Epithelial cell of esophagus (primary cell): ENCODE measurements at regions not wholly inside any gene's neighbourhood (a gene's known extent, or its start where the extent isn't known, plus 50 kb on each side); places are given as distances from the start of the nearest gene placed in this dataset.
A peak's percentile ranks its signal among the peaks of the same experiment; 100 is the strongest.
"Not testable (repeated sequence)": the region's sequence is repeated elsewhere in the genome, so short reads cannot be mapped to it uniquely, and the experiment has no call there.

ENCODE experiments used
- DNase-seq: peaks from one replicate; pipeline ENCODE4 v3.0.0; 2010; ENCODE audit warnings: low read depth
- H3K4me3 ChIP-seq: 2 replicates; pipeline ENCODE4 v1.5.1; 2011; ENCODE audit warnings: mild to moderate bottlenecking, low read length, control low read depth
- CTCF ChIP-seq: IDR thresholded peaks from 2 replicates; pipeline ENCODE4 v1.5.1; 2011; ENCODE audit warnings: low read depth, mild to moderate bottlenecking, low read length, control low read depth, inconsistent platforms; ENCODE audit not compliant: insufficient read depth; ENCODE audit errors: missing control alignments

GRCh38 chr2:48233005-48233404 is 81.5 kb upstream of the FOXN2 start:
- peak; percentile 56 for DNase-seq
- no peak for TF ChIP-seq CTCF
- no peak overlapping the region for H3K4me3 ChIP-seq

- DNase-seq, H3K4me3 ChIP-seq: not testable (repeated sequence)
Measured at GRCh38 chr2:48233824-48234223, 80.7 kb upstream of the FOXN2 start.

- H3K4me3 ChIP-seq = no peak overlapping the region
- TF ChIP-seq CTCF = no peak
- no peak for DNase-seq
Measured at GRCh38 chr2:48235076-48235475, 79.4 kb upstream of the FOXN2 start.

GRCh38 chr2:48238381-48238780 is 76.1 kb upstream of the FOXN2 start:
- no peak for TF ChIP-seq CTCF
- peak; percentile 6 for DNase-seq
- H3K4me3 ChIP-seq = no peak overlapping the region

- TF ChIP-seq CTCF = no peak
- DNase-seq = no peak
- no peak overlapping the region for H3K4me3 ChIP-seq
Measured at GRCh38 chr2:48240912-48241311, 73.6 kb upstream of the FOXN2 start.

- TF ChIP-seq CTCF = no peak
- no peak for DNase-seq
- no peak overlapping the region for H3K4me3 ChIP-seq
Measured at GRCh38 chr2:48247206-48247605, 67.3 kb upstream of the FOXN2 start.

GRCh38 chr2:48248251-48248933 is 66.1 kb upstream of the FOXN2 start:
- no peak for TF ChIP-seq CTCF
- DNase-seq = peak; percentile 95
- H3K4me3 ChIP-seq = no peak overlapping the region
